ENCODE measurements at regions not wholly inside any gene's neighbourhood (a gene's known extent, or its start where the extent isn't known, plus 50 kb on each side); places are given as distances from the start of the nearest gene placed in this dataset.

GRCh38 chr6:97913721-97914120 lies 630.7 kb upstream of the MMS22L start:
- H3K27ac ChIP-seq: no peak overlapping the region
- no peaks in the 10 kb centered on the region for H3K9me3 ChIP-seq (replicated peaks in 1 of 3)
- WGBS, 4 donors: 62 to 83% (median 72%) methylated on average over 1 of the region's 1 CpG
- H3K4me3 ChIP-seq: no peak overlapping the region
- no peaks in the 10 kb centered on the region for H3K36me3 ChIP-seq (replicated peaks in 1 of 2)
- no peaks in the 10 kb centered on the region for H3K4me1 ChIP-seq (replicated peaks in 1 of 2)
- no peak for TF ChIP-seq CTCF (IDR thresholded peaks at IDR 0.05)
- TF ChIP-seq POLR2A (IDR thresholded peaks at IDR 0.05): no peak
- intact Hi-C loops (cut with DNase I): no loop called here
- H3K27me3 ChIP-seq: no peaks in the 10 kb centered on the region
- no peak for DNase-seq

- no peak overlapping the region for H3K4me3 ChIP-seq
- no peak for DNase-seq
- no peaks in the 10 kb centered on the region for H3K4me1 ChIP-seq (replicated peaks in 1 of 2)
- no peaks in the 10 kb centered on the region for H3K9me3 ChIP-seq (replicated peaks in 1 of 3)
- H3K27me3 ChIP-seq: no peaks in the 10 kb centered on the region
- intact Hi-C loops (cut with DNase I): no loop called here
- WGBS, 4 donors: 45 to 61% (median 55%) methylated on average over 5 of the region's 5 CpGs
- H3K27ac ChIP-seq: no peak overlapping the region
- no peaks in the 10 kb centered on the region for H3K36me3 ChIP-seq (replicated peaks in 1 of 2)
- TF ChIP-seq POLR2A (IDR thresholded peaks at IDR 0.05) (no peak), CTCF (IDR thresholded peaks at IDR 0.05) (no peak)
These were observed 631.9 kb upstream of the MMS22L start for GRCh38 chr6:97914912-97915311.

- no peaks in the 10 kb centered on the region for H3K36me3 ChIP-seq (replicated peaks in 1 of 2)
- H3K4me3 ChIP-seq: no peak overlapping the region
- WGBS, 4 donors: 45 to 56% (median 54%) methylated on average over 2 of the region's 2 CpGs
- H3K4me1 ChIP-seq (replicated peaks in 1 of 2): no peaks in the 10 kb centered on the region
- H3K9me3 ChIP-seq (replicated peaks in 1 of 3): no peaks in the 10 kb centered on the region
- intact Hi-C loops (cut with DNase I): no loop called here
- H3K27ac ChIP-seq: no peak overlapping the region
- TF ChIP-seq CTCF (IDR thresholded peaks at IDR 0.05) (no peak), POLR2A (IDR thresholded peaks at IDR 0.05) (no peak)
- no peak for DNase-seq
- no peaks in the 10 kb centered on the region for H3K27me3 ChIP-seq
These were observed 632.5 kb upstream of the MMS22L start for GRCh38 chr6:97915537-97915936.

GRCh38 chr6:97917369-97917768 lies 634.4 kb upstream of the MMS22L start:
- 84 to 87% (median 86%) methylated on average over 1 of the region's 1 CpG for WGBS, 4 donors
- DNase-seq: no peak
- Histone ChIP-seq H3K4me1 (replicated peaks in 1 of 2) (no peaks in the 10 kb centered on the region), H3K4me3 (no peak overlapping the region), H3K27me3 (no peaks in the 10 kb centered on the region), H3K36me3 (replicated peaks in 1 of 2) (no peaks in the 10 kb centered on the region), H3K27ac (no peak overlapping the region), H3K9me3 (replicated peaks in 1 of 3) (no peaks in the 10 kb centered on the region)
- TF ChIP-seq CTCF (IDR thresholded peaks at IDR 0.05): no peak
- no peak for TF ChIP-seq POLR2A (IDR thresholded peaks at IDR 0.05)
- intact Hi-C loops (cut with DNase I): no loop called here
